HG03439 (cell line): ENCODE measurements at regions not wholly inside any gene's neighbourhood (a gene's known extent, or its start where the extent isn't known, plus 50 kb on each side); places are given as distances from the start of the nearest gene placed in this dataset.

ENCODE experiments used
- ATAC-seq: cut with Tn5 transposase; IDR thresholded peaks from one replicate; pipeline ENCODE4 v1.9.1; 2021; ENCODE audit warnings: mild to moderate bottlenecking, moderate library complexity; ENCODE audit not compliant: unreplicated experiment

DNA sequence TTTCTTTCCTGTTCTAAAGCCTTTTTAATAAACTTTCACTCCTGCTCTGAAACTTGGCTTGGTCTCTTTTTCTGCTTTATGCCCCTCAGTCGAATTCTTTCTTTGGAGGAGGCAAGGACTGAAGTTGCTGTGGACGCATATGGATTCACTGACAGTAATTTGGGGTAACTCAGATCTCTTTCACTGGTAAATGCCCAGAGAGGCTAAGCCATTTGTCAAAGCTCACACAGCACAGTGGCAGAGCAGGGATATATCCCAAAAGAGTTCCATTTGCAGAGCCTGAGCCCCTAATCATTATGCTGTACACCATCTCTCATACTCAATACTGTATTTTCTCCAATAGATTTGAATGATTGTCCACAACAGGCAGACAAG, 72.3 kb upstream of the GALNT15 start:
- ATAC-seq: no peak

DNA sequence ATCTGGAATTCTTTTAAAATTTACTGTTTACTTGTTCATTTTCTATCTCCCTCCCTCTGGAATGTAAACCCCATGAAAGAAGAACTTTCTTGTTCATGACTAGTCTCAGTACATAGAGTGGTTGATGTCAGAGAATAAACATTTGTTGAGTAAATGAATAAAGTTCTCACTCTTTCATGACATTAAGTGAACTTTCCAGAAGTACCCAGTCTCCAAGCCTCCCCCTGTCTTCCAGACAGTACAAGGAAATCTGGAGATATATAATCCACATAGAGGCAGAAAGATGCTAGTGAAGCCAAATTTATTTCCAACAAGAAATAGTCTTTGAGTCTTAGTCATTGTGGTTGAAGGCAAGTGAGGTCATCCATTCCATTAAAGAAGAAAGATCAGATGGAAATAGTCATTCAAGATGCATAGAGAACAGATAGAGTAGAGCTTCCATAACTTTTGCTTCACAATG, 71.5 kb upstream of the GALNT15 start:
- no peak for ATAC-seq

DNA sequence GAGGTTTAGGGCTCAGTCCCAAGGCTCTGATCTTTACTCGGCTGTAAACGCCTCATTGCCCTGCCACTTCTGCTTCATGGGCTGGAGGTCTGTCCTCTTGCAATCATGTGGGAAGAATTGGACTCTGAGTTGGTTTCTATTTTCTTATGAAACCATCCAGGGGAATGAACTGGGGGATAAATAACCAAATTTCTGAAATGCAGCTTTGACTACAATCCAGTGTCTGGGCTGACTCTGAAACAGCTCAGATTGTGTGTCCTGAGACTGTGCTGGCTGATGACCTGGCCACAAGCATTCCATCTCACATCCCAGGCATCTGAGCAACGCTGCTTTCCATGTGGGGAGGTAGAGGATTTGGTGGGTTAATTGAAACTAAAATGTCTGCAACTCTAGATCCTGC, 71.0 kb upstream of the GALNT15 start:
- ATAC-seq: no peak

DNA sequence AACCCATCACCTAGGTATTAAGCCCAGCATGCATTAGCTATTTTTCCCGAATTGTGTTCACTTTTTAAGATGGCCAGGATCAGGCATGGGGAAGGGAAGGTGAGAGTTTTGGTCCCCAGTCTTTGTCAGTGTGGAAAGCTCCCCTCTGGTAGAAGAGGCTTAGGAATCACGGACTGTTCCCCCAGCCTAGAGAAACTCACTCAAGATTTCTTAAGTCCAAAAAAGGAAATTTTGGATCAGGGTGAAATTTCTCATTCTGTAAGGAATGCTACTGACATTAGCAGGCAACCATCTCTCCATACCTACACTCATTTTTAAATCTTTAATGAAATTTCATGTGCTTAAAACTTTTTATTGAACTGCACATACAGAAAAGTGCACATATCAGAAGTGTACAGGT, 70.3 kb upstream of the GALNT15 start:
- no peak for ATAC-seq

DNA sequence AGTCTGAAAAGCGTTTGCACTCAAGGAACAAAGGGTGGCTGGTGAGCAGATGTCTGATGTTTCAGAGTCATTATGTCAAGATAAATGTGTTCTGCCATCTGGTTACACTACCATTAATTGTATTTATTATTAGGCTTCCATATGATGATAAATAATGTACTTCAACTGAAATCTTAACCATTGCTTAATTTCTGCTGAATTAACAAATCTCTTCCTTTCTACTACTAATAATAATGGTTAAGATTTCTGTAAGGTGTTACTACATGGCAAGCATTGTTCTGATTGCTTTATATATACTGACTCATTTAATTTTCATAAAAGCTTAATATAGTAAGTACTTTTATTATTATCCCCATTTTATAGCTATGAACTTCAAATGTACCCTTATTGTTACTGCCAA, 68.4 kb upstream of the GALNT15 start:
- no peak for ATAC-seq

DNA sequence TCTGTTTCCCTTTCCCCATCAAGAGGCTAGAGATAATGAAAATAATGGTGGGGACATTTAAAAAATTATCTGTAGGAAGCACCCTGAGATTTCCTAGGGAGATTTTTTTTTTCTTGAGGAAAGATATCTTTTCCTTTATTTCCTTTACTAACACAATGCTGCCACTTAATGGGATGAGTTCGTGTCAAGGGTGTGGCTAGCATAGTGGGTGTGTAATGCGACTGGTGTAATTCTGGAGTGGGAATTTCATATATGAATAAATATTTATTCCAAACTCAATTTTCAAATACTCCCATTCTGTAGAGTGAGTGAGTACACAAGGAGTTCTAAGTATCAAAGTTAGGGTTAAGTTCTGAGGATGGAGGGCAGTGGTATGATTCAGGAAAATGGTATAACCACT, 66.1 kb upstream of the GALNT15 start:
- ATAC-seq: no peak

DNA sequence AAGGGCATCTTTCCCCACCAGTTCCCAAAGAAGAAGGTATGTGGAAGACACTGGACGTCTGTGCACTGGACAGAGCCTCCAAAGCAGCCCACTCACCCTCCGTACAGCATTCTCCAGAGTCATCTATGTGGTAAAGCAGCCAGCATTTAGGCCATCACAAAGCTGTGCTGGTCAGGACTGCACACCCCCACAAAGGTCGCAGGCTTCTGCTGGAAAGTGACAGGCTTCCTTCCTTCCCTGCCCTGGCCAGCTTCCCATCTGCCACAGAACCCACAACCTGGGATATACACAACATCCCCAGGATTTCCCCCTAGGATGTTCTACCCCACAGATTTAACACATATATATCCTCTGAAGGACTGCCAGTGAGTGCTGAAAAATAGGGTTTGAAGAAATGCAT, 64.6 kb upstream of the GALNT15 start:
- ATAC-seq: no peak

DNA sequence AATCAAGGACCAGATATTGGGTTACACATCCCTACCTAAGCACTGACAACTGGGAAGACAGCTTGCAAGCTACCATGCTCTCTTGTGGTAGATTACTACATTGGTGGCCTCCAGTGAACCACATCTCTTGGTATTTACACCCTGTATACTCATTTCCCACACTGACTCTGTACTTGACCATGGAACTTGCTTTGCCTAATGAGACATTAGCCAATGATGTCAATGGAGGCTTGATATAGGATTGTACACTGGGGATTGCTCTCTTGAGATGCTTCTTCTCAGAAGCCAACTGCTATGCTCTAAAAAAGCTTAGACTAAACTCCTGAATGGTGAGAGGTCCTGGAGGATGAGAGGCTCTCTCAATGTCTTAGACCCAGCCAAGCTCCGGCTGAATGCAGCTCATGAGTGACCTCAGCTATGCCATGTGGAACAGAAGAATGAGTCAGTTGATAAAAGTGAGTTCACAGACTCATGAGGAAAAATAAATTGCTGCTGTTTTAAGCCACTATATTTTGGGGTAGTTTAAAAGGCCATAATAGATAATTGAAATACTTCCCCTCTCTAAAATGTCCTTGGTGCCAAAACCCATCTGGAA, 61.5 kb upstream of the GALNT15 start:
- no peak for ATAC-seq

DNA sequence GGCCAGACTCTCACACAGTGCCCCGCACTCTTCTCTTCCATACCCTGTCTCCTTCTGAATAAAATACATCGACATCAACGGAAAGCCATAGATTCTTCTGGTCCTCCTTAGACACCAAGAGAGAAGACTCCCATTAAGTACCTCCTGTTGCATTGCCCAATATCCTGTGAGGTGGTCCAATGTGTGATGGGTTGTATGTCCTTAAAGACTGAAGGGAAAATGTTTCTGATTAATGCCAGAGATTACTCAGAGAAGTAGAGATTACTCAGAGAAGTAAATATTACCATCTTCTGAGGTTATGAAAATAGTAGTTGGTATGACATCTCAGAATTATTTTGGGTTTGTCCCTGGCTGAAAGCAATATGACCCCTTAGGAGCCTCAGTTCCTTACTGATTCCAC, 60.8 kb upstream of the GALNT15 start:
- ATAC-seq: no peak

DNA sequence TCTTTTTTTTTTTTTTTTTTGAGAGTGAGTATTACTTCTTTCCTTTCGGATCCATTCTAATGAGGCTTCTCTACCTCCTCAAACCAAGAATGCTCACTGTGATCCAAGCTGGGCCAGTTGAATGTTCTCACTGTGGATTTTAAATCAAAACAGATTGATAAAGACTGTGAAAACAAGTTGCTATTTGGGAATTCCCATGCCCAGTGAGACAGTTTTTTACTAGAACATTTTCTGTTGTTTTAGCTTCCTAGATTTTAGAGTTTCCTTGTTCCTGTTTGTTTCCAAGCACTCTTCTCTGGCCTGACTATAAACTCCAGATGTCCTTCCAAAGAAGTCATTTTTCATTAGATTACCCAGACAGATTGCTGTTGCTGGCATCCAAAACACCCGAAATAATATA, 60.1 kb upstream of the GALNT15 start:
- no peak for ATAC-seq

DNA sequence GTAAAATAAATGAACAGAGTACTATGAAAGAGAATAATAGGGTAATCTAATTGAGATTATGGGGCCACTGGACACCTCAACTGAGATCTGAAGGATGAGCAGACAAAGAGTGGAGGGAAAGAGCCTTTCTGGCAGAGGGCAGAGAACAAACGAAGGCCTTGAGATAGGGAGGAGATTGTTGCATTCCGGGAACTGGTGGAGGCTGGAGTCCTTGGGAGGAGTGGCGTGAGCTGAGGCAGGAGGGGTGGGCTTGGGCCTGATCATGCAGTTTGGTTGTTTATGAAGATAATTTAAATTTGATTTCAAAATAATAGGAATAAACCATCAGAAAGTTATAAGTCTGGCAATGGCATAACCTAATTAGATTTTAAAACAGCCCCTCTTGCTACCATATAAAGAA, 59.5 kb upstream of the GALNT15 start:
- ATAC-seq: no peak

DNA sequence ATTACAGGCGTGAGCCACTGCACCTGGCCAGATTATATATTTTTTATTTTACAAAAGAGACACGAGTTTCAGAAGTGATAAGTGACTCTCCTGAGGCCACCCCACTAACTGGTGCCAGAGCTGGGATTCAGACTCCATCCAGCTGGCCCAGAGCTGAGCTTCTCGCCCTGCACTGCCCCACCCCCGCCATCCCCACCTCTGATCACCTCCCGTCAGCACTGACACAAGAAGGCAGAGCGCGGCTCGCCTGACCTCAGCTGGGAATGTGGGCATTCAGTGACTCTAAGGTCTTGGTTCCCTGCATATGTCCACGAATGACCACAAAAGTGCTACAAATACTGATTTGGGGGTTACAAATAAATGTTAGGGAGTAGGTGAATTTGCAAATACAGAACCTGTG, 56.1 kb upstream of the GALNT15 start:
- ATAC-seq: no peak

DNA sequence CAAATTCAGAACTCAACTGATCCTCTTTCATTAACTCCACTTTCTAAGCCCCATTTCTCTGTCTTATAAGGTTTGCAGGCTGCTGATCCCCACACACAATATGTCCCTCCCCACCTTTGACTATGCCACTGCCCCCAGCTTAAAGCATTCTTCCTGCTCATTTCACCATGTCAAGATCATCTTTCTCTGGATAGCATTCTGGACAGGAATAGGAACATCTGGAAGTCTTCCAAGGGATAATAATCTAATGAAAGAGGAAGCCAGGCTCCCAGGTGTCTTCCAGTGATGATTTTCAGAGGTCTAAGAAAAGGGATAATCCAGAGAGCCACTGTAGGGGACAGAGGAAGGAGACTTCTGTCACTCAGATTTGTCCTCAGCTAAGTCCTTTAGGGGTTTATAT, 54.6 kb upstream of the GALNT15 start:
- ATAC-seq: no peak

DNA sequence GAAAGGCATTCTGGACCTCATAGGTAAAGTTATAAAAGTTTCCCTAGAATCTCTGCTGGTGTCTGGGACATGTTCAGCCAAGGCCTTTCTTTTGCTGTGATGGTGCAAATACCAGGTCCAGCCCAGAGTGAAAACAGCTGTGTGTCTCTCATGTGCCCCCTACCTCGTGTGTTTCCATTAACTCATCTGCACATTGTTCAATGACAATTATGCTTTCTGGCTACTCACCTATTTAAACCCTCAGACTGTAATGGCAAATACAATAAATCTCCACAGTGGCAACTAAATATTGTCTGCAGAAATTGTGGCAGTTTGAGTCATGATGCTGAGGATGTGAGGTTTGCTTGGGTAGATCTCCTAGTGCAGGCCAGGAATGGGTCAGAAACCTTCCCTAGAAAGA, 53.1 kb upstream of the GALNT15 start:
- ATAC-seq: no peak

DNA sequence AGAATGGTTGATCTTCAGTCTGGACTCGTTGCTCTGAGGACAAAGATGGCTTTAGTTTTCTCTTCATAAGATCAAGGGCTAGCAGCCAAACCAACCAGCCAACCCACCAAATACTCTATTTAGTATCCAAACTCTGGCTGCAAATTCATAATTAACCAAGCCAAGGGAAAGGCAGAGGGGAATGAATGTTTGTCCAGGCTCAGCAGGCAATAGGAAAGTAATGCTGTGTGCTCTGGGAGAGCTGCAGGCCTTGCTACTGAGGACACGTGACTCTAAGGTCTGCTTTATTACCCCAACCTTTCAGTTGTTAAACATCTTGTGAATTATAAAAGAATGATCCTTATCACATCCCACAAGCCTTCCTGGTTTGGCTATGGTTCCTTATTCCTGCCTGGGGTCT, 52.3 kb upstream of the GALNT15 start:
- ATAC-seq: no peak

DNA sequence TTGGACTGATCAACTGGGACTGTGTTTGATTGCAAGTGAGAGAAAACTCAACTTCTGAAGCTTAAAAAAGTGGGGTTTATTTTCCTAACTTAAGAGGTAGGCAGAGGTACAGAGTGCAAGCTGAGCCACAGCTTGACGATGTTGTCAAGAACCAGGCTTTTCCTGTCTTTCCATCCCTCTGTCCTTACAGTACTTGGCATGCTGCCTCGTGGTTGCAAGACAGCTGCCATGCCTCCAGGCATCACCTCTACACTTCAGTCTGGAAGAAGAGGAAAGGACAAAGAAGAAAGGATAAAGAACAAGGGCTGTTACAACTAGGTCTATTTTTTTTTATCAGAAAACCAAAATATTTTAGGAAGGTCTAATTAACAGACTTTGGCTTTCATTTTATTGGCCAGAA, 51.8 kb upstream of the GALNT15 start:
- ATAC-seq: no peak

DNA sequence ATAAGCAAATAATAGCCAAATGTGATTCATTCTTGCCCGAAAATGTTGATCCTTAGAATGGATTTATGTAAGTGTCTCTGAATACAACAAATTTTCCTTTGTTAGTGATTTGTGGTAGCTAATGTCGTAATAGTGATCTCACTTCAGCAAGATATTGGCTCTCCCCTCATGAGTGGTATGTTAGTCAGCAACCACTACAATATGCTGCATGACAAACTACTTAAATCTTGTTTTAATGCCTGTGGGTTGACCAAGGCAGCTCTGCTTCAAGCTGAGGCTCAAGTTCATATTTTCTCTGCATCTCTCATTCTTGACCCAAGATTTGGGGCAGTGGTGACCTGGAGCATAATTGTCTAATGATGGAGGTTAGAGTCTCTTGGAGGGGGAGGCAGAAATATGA, 49.8 kb upstream of the GALNT15 start:
- ATAC-seq: no peak
